ENCODE measurements at regions not wholly inside any gene's neighbourhood (a gene's known extent, or its start where the extent isn't known, plus 50 kb on each side); places are given as distances from the start of the nearest gene placed in this dataset.
"Not testable (repeated sequence)": the region's sequence is repeated elsewhere in the genome, so short reads cannot be mapped to it uniquely, and the experiment has no call there.

GRCh38 chr16:26394409-26394808, 672.3 kb upstream of the C16orf82 start:
- Histone ChIP-seq H3K4me3 (ENCODE audit: low read length) (no peak overlapping the region), H3K4me2 (ENCODE audit: low read length) (no peak overlapping the region), H3K4me1 (ENCODE audit: low read length) (no peaks in the 10 kb centered on the region), H3K79me2 (ENCODE audit: low read length) (no peaks in the 10 kb centered on the region), H3K27me3 (ENCODE audit: low read depth, low read length) (no peaks in the 10 kb centered on the region), H3K9me3 (ENCODE audit: insufficient read depth, low read length) (no peaks in the 10 kb centered on the region), H4K20me1 (ENCODE audit: insufficient read depth, low read length) (no peaks in the 10 kb centered on the region), H3K9ac (ENCODE audit: low read length) (no peak overlapping the region), H2AFZ (ENCODE audit: low read depth, low read length) (no peak overlapping the region), H3K36me3 (replicated peaks; ENCODE audit: low read depth, low read length) (no peaks in the 10 kb centered on the region), H3K27ac (ENCODE audit: low read length) (no peak overlapping the region)
- no peak for TF ChIP-seq EZH2phosphoT487 (IDR thresholded peaks at IDR 0.05; ENCODE audit: low read depth)
- TF ChIP-seq, protein P1, sequence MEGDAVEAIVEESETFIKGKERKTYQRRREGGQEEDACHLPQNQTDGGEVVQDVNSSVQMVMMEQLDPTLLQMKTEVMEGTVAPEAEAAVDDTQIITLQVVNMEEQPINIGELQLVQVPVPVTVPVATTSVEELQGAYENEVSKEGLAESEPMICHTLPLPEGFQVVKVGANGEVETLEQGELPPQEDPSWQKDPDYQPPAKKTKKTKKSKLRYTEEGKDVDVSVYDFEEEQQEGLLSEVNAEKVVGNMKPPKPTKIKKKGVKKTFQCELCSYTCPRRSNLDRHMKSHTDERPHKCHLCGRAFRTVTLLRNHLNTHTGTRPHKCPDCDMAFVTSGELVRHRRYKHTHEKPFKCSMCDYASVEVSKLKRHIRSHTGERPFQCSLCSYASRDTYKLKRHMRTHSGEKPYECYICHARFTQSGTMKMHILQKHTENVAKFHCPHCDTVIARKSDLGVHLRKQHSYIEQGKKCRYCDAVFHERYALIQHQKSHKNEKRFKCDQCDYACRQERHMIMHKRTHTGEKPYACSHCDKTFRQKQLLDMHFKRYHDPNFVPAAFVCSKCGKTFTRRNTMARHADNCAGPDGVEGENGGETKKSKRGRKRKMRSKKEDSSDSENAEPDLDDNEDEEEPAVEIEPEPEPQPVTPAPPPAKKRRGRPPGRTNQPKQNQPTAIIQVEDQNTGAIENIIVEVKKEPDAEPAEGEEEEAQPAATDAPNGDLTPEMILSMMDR (IDR thresholded peaks at IDR 0.05; ENCODE audit: low read depth, low read length) = no peak

DNA sequence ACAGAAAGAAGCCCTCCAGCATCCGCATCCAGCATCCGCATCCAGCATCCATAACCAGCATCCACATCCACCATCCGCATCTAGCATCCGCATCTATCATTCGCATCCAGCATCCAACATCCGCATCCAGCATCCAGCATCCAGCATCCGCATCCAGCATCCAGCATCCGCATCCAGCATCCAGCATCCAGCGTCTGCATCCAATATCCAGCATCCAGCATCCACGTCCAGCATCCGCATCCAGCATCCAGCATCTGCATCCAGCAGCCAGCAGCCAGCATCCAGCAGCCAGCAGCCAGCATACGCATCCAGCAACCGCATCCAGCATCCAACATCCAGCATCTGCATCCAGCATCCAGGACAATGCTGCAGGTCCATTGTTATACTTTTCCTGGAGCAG, 671.0 kb upstream of the C16orf82 start:
- no peaks in the 10 kb centered on the region for H4K20me1 ChIP-seq (ENCODE audit: insufficient read depth, low read length)
- TF ChIP-seq EZH2phosphoT487 (IDR thresholded peaks at IDR 0.05; ENCODE audit: low read depth) = no peak
- TF ChIP-seq, protein P1 (IDR thresholded peaks at IDR 0.05; ENCODE audit: low read depth, low read length) = no peak
- no peak overlapping the region for H2AFZ ChIP-seq (ENCODE audit: low read depth, low read length)
- no peaks in the 10 kb centered on the region for H3K79me2 ChIP-seq (ENCODE audit: low read length)
- no peak overlapping the region for H3K4me2 ChIP-seq (ENCODE audit: low read length)
- H3K9ac ChIP-seq (ENCODE audit: low read length) = no peak overlapping the region
- no peaks in the 10 kb centered on the region for H3K4me1 ChIP-seq (ENCODE audit: low read length)
- H3K9me3 ChIP-seq (ENCODE audit: insufficient read depth, low read length) = no peaks in the 10 kb centered on the region
- no peaks in the 10 kb centered on the region for H3K27me3 ChIP-seq (ENCODE audit: low read depth, low read length)
- H3K36me3 ChIP-seq (replicated peaks; ENCODE audit: low read depth, low read length) = no peaks in the 10 kb centered on the region
- H3K4me3 ChIP-seq (ENCODE audit: low read length) = no peak overlapping the region
- no peak overlapping the region for H3K27ac ChIP-seq (ENCODE audit: low read length)

DNA sequence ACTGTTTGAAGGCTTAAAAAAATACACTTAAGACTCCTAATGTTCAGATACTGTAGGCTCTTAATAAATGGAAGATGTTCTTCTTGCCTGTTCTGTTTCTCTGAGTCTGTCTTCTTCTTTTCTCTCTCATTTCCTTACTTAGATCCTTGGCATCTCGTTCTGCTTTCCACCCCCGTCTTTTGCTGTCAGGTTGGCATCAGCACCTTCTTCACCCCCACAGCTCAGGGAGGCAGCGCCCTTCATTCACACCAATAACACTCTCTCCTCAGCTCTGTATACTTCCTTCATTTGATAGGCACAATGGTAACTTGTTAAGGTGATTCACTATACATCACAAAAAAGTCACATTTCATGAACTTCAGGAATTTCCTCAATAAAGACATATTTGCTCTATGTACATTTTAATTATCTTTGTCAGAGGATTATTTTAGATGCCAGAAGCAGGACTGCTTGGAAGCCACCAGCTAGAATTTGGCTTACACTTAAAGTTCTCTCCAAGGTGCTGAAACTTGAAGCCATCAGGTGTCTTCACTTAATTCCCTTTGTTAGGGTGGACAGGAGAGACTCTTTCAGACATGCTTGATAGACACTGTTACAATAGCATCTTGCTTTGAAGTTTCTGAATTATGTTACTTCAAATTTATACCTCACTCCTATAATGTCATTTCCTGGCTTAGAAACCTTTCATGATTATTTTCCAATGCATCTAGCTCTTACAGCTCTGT, 670.1 kb upstream of the C16orf82 start:
- Histone ChIP-seq H3K4me3 (ENCODE audit: low read length) (no peak overlapping the region), H4K20me1 (ENCODE audit: insufficient read depth, low read length) (no peaks in the 10 kb centered on the region), H3K27me3 (ENCODE audit: low read depth, low read length) (no peaks in the 10 kb centered on the region), H3K36me3 (replicated peaks; ENCODE audit: low read depth, low read length) (no peaks in the 10 kb centered on the region), H3K9ac (ENCODE audit: low read length) (no peak overlapping the region), H2AFZ (ENCODE audit: low read depth, low read length) (no peak overlapping the region), H3K4me2 (ENCODE audit: low read length) (no peak overlapping the region), H3K9me3 (ENCODE audit: insufficient read depth, low read length) (no peaks in the 10 kb centered on the region), H3K79me2 (ENCODE audit: low read length) (no peaks in the 10 kb centered on the region), H3K27ac (ENCODE audit: low read length) (no peak overlapping the region), H3K4me1 (ENCODE audit: low read length) (no peaks in the 10 kb centered on the region)
- no peak for TF ChIP-seq EZH2phosphoT487 (IDR thresholded peaks at IDR 0.05; ENCODE audit: low read depth)
- TF ChIP-seq, protein P1 (IDR thresholded peaks at IDR 0.05; ENCODE audit: low read depth, low read length) = no peak

DNA sequence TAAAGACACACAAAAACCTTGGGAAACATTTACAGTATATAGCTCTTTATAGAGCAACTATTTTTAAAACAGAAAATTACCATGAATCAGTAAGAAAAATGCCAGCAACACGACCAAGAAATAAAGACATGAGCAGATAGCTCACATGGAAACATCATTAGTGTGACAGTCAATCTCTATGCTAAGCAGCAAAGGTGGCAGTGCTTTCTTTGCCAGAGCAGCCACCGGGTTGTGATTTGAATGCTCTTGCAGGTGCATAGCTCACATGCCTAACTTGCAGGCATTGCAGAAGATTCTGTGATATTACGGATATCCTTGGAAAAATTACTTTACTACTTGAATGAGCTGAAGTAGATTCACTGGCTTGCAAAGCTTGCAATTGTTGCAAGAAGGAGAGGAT, 652.9 kb upstream of the C16orf82 start:
- no peaks in the 10 kb centered on the region for H4K20me1 ChIP-seq (ENCODE audit: insufficient read depth, low read length)
- no peak overlapping the region for H2AFZ ChIP-seq (ENCODE audit: low read depth, low read length)
- H3K79me2 ChIP-seq (ENCODE audit: low read length) = no peaks in the 10 kb centered on the region
- TF ChIP-seq, protein P1 (IDR thresholded peaks at IDR 0.05; ENCODE audit: low read depth, low read length) = no peak
- no peak for TF ChIP-seq EZH2phosphoT487 (IDR thresholded peaks at IDR 0.05; ENCODE audit: low read depth)
- no peak overlapping the region for H3K4me3 ChIP-seq (ENCODE audit: low read length)
- H3K36me3 ChIP-seq (replicated peaks; ENCODE audit: low read depth, low read length) = no peaks in the 10 kb centered on the region
- no peak overlapping the region for H3K27ac ChIP-seq (ENCODE audit: low read length)
- no peaks in the 10 kb centered on the region for H3K4me1 ChIP-seq (ENCODE audit: low read length)
- no peak overlapping the region for H3K9ac ChIP-seq (ENCODE audit: low read length)
- no peaks in the 10 kb centered on the region for H3K27me3 ChIP-seq (ENCODE audit: low read depth, low read length)
- no peak overlapping the region for H3K4me2 ChIP-seq (ENCODE audit: low read length)
- H3K9me3 ChIP-seq (ENCODE audit: insufficient read depth, low read length) = no peaks in the 10 kb centered on the region

- not testable (repeated sequence) for H4K20me1 ChIP-seq (ENCODE audit: insufficient read depth, low read length); H3K79me2 ChIP-seq (ENCODE audit: low read length); H3K4me3 ChIP-seq (ENCODE audit: low read length); H3K9ac ChIP-seq (ENCODE audit: low read length); H3K27ac ChIP-seq (ENCODE audit: low read length); H3K4me2 ChIP-seq (ENCODE audit: low read length); H2AFZ ChIP-seq (ENCODE audit: low read depth, low read length); H3K27me3 ChIP-seq (ENCODE audit: low read depth, low read length); H3K36me3 ChIP-seq (replicated peaks; ENCODE audit: low read depth, low read length); H3K4me1 ChIP-seq (ENCODE audit: low read length); H3K9me3 ChIP-seq (ENCODE audit: insufficient read depth, low read length)
These were observed 647.3 kb upstream of the C16orf82 start for GRCh38 chr16:26419458-26419857.

All from OCI-LY3 (cell line).